AG09319 (cell line): ENCODE measurements at regions not wholly inside any gene's neighbourhood (a gene's known extent, or its start where the extent isn't known, plus 50 kb on each side); places are given as distances from the start of the nearest gene placed in this dataset.

Experiments used
- DNase-seq: peaks from one replicate; pipeline ENCODE4 v3.0.0-alpha.2; 2010; ENCODE audit warnings: low read depth; ENCODE audit errors: extremely low read depth
- TF ChIP-seq, protein P1 (sequence below): IDR thresholded peaks from 2 replicates; pipeline ENCODE4 v1.5.1; 2011; ENCODE audit warnings: low read depth, mild to moderate bottlenecking, inconsistent platforms, low read length, moderate library complexity

DNA sequence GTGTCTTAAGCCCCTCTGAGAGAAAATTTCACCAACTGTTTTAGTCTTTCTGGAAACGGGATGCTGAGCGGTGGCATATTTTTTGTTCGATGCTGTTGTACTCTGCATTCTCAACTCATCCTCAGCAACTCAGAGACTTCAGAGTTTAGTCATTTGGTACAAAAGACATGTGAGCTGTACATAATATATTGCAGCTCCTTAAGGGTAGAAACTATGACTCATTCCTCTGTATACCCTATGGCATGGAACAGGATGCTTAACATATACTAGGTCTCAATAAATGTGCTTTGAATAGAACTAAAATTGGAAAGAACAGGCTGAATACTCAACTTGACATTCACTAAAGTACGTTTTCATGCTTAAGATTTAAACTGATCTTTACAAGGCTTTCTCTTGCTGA lies 130.5 kb upstream of the SLITRK2 start:
- TF ChIP-seq, protein P1, sequence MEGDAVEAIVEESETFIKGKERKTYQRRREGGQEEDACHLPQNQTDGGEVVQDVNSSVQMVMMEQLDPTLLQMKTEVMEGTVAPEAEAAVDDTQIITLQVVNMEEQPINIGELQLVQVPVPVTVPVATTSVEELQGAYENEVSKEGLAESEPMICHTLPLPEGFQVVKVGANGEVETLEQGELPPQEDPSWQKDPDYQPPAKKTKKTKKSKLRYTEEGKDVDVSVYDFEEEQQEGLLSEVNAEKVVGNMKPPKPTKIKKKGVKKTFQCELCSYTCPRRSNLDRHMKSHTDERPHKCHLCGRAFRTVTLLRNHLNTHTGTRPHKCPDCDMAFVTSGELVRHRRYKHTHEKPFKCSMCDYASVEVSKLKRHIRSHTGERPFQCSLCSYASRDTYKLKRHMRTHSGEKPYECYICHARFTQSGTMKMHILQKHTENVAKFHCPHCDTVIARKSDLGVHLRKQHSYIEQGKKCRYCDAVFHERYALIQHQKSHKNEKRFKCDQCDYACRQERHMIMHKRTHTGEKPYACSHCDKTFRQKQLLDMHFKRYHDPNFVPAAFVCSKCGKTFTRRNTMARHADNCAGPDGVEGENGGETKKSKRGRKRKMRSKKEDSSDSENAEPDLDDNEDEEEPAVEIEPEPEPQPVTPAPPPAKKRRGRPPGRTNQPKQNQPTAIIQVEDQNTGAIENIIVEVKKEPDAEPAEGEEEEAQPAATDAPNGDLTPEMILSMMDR = no peak

DNA sequence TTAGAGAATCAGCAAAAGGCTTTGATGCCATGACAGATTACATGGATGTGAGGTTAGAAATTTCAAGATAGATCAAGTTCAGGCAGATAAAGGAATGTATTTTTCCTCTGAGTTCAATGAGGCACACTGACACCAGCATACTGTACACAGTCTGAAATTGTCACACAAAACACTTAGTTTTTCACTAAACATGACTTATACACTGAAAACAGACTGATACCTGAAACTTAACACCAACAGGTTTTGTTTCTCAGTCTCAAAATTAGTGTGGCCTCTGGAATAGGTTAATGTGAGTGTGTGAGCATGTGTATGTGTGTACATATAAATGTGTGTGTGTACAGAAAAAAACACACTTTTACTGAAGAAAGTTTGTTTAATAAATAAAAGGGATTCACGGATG lies 129.9 kb upstream of the SLITRK2 start:
- TF ChIP-seq, protein P1 = no peak
- DNase-seq = no peak

More for the DNA sequence above, 130.5 kb upstream of the SLITRK2 start:
- DNase-seq = no peak

DNA sequence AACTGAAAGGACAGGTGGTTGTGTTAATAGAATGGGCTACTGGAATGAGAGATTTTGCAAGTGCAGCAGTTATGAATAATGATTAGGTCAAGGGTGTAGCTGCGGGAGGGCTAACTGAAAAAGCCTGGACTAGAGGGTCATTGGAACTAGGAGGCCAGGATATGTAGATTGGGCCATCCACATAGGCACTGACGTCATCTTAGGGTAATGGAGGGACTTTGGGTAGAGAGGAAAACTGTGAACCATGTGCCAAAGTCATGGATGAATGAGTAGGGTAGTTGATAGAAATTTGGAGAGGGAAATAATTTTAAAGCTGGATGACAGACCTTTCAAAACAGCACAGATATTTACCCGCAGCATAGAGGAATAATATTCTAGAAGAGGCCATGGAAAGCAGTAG lies 123.6 kb upstream of the SLITRK2 start:
- no peak for DNase-seq
- TF ChIP-seq, protein P1 = no peak

DNA sequence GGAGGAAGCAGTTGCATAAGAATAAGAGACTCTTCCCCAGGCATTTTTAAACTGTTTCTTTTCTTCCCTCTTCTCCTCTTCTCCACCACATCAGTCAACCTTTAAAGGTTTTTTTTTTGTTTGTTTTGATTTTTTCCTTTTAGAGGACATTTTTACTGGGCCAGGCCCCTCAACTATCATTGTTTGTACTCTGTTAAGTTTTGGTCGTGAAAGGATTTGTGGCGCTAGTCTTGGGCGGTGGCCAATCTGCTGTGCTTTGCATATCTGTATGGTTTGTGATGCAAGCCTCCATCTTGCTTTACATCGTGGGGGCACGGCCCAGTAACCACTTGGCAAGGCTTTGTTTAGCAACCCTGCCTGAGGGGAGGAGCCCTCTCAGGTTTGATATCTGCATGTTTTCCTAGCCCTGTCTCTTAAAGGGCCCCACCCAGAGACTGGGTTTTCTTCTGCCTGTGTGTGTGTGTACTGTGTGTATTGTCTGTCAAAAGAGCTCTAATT lies 101.9 kb upstream of the SLITRK2 start:
- TF ChIP-seq, protein P1 = no peak
- DNase-seq = no peak

DNA sequence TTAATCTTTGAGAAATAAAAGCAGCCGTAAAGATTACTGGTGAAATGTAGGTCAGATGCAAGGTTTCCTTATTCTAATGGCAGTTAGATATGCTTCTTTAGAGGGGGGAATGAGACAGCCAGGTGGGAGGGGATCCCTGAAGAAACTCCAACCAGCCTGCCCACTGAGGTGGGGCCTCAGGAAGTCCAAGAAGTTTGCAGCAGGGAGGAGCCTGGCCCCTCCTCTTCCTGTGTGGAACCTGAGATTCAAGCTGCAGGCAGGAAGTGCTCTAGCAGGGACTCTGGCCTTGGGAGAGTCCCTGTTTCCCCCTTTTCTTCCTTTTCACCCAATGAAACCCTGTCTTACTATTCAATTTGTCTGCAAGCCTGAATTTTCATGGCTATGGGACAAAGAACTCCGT lies 101.4 kb upstream of the SLITRK2 start:
- no peak for DNase-seq

DNA sequence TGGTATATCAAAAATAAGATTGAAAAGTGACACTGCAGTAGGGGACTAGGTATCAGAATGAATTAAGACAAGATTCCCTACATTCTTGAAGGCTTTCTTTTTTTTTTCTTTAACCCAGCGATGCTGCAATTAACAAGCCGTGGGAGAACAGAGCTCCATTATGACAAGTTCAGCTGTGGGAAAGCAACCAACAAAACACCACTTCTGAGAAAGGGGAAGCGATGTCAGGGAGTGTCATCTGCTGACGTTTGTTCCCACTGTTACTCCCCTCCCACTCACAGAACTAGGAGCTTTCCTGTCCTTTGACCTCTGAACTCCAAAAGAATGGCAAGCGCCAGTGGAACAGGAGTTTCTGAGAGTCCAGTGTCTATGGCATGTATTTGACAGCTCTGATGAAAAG lies 90.2 kb upstream of the SLITRK2 start:
- TF ChIP-seq, protein P1 = no peak
- no peak for DNase-seq

More for the DNA sequence above, 101.4 kb upstream of the SLITRK2 start:
- TF ChIP-seq, protein P1 = no peak

DNA sequence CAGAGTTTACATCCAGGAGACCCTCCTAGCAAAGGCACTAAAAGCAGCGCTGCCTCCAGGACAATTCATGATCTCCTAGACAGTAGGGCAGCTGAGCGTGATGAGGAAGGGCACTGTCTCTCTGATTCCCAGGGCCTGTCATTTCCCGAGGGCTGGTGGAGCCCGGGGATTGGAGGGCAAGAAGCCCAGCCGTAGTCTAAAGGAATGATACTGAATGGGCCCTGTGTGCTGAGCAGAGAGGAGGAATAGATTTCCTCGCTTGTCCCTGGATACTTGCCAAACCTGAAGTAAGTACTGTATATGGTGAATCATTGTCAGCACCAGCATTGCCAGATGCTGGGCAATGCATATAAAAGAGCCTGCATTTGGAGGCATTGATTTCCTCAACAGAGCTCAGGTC lies 88.0 kb upstream of the SLITRK2 start:
- no peak for DNase-seq
- TF ChIP-seq, protein P1 = no peak
